Keratinocyte (primary cell): ENCODE measurements at regions not wholly inside any gene's neighbourhood (a gene's known extent, or its start where the extent isn't known, plus 50 kb on each side); places are given as distances from the start of the nearest gene placed in this dataset.

Experiments used
- EZH2 ChIP-seq: IDR thresholded peaks from one replicate; pipeline ENCODE4 v1.6.1; 2012; ENCODE audit warnings: inconsistent platforms, mild to moderate bottlenecking, low read length, moderate library complexity
- TF ChIP-seq, protein P1 (sequence below), 3 experiments: IDR thresholded peaks in 1 of 3; conservative IDR thresholded peaks in 1 of 3; optimal IDR thresholded peaks in 1 of 3; 2 replicates in 2 of 3; 3 replicates in 1 of 3; pipeline versions ENCODE3 to v1.5.1; 2011; ENCODE audit warnings: low read length in 3 of 3, mild to moderate bottlenecking in 3 of 3, moderate library complexity in 2 of 3, control low read depth in 1 of 3, inconsistent platforms in 1 of 3; ENCODE audit not compliant: insufficient read depth in 2 of 3; ENCODE audit errors: extremely low read depth in 1 of 3

DNA sequence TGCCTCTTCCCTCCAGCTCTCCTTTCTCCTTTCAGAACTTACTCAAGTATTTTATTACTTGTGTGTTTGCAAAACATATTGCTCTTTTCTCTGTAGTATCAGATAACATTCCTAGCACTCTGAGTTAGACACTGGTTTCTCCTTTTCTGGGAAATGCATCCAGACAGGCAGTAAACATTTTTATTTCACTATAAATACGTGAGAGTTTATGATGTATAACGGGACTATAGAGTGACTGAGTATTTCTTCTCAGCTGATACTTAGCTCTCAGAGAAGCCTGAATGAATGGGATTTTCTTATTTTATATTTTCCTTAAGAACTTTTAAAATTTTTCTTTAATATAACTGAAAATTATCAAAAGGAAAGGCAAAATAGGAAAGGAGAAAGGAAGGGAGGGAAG is 211.2 kb upstream of the EDNRB start:
- no peak for TF ChIP-seq EZH2
- TF ChIP-seq, protein P1, sequence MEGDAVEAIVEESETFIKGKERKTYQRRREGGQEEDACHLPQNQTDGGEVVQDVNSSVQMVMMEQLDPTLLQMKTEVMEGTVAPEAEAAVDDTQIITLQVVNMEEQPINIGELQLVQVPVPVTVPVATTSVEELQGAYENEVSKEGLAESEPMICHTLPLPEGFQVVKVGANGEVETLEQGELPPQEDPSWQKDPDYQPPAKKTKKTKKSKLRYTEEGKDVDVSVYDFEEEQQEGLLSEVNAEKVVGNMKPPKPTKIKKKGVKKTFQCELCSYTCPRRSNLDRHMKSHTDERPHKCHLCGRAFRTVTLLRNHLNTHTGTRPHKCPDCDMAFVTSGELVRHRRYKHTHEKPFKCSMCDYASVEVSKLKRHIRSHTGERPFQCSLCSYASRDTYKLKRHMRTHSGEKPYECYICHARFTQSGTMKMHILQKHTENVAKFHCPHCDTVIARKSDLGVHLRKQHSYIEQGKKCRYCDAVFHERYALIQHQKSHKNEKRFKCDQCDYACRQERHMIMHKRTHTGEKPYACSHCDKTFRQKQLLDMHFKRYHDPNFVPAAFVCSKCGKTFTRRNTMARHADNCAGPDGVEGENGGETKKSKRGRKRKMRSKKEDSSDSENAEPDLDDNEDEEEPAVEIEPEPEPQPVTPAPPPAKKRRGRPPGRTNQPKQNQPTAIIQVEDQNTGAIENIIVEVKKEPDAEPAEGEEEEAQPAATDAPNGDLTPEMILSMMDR (optimal IDR thresholded peaks at IDR 0.05 in 1 of 3, IDR thresholded peaks at IDR 0.05 in 1 of 3, conservative IDR thresholded peaks at IDR 0.05 in 1 of 3; ENCODE audit: extremely low read depth in 1 of 3, insufficient read depth in 2 of 3, low read length in 3 of 3), result no peak
